HL-60 (cell line): ENCODE measurements at regions not wholly inside any gene's neighbourhood (a gene's known extent, or its start where the extent isn't known, plus 50 kb on each side); places are given as distances from the start of the nearest gene placed in this dataset.

Experiments used
- CTCF ChIP-seq: IDR thresholded peaks from one replicate; pipeline ENCODE4 v1.5.1; 2011; ENCODE audit warnings: low read length, control low read depth, inconsistent platforms; ENCODE audit not compliant: insufficient read depth
- POLR2AphosphoS5 ChIP-seq: IDR thresholded peaks from 2 replicates; pipeline ENCODE4 v1.6.1; 2012; ENCODE audit warnings: low read depth

GRCh38 chr19:30312582-30313352 lies 59.4 kb upstream of the ZNF536 start:
- TF ChIP-seq CTCF (no peak), POLR2AphosphoS5 (no peak)
